IPS-15b (cell line): ENCODE measurements at regions not wholly inside any gene's neighbourhood (a gene's known extent, or its start where the extent isn't known, plus 50 kb on each side); places are given as distances from the start of the nearest gene placed in this dataset.

Experiments
- H3K27me3 ChIP-seq: one replicate; pipeline ENCODE4 v1.6.1; 2013; ENCODE audit warnings: low read length; ENCODE audit not compliant: control insufficient read depth, insufficient read depth
- H3K36me3 ChIP-seq: one replicate; pipeline ENCODE4 v1.6.1; 2013; ENCODE audit warnings: low read length; ENCODE audit not compliant: control insufficient read depth, insufficient read depth
- H3K4me1 ChIP-seq: one replicate; pipeline ENCODE4 v1.6.1; 2013; ENCODE audit warnings: mild to moderate bottlenecking, low read length; ENCODE audit not compliant: control insufficient read depth, insufficient read depth
- H3K4me3 ChIP-seq: one replicate; pipeline ENCODE4 v1.5.1; 2013; ENCODE audit warnings: low read depth, low read length
- H3K9ac ChIP-seq: one replicate; pipeline ENCODE4 v1.6.1; 2013; ENCODE audit warnings: low read depth, mild to moderate bottlenecking, low read length
- H3K9me3 ChIP-seq: one replicate; pipeline ENCODE4 v1.6.1; 2013; ENCODE audit warnings: mild to moderate bottlenecking, low read length; ENCODE audit not compliant: control insufficient read depth, insufficient read depth

- no peaks in the 10 kb centered on the region for H3K9me3 ChIP-seq
- no peaks in the 10 kb centered on the region for H3K36me3 ChIP-seq
- no peak overlapping the region for H3K4me3 ChIP-seq
- H3K27me3 ChIP-seq: no peaks in the 10 kb centered on the region
- H3K4me1 ChIP-seq: no peaks in the 10 kb centered on the region
- H3K9ac ChIP-seq: no peak overlapping the region
These were observed 201.2 kb upstream of the TMEM45B start for GRCh38 chr11:129614256-129614944.

- Histone ChIP-seq H3K9me3 (no peaks in the 10 kb centered on the region), H3K27me3 (no peaks in the 10 kb centered on the region), H3K9ac (no peak overlapping the region), H3K36me3 (no peaks in the 10 kb centered on the region), H3K4me3 (no peak overlapping the region), H3K4me1 (no peaks in the 10 kb centered on the region)
These were observed 197.5 kb upstream of the TMEM45B start for GRCh38 chr11:129618046-129618569.

GRCh38 chr11:129620237-129621104 is 195.2 kb upstream of the TMEM45B start:
- H3K4me3 ChIP-seq: no peak overlapping the region
- H3K9ac ChIP-seq: no peak overlapping the region
- no peaks in the 10 kb centered on the region for H3K27me3 ChIP-seq
- no peaks in the 10 kb centered on the region for H3K4me1 ChIP-seq
- H3K36me3 ChIP-seq: no peaks in the 10 kb centered on the region
- no peaks in the 10 kb centered on the region for H3K9me3 ChIP-seq

- no peaks in the 10 kb centered on the region for H3K9me3 ChIP-seq
- no peaks in the 10 kb centered on the region for H3K4me1 ChIP-seq
- H3K9ac ChIP-seq: no peak overlapping the region
- H3K4me3 ChIP-seq: no peak overlapping the region
- H3K36me3 ChIP-seq: no peaks in the 10 kb centered on the region
- no peaks in the 10 kb centered on the region for H3K27me3 ChIP-seq
These were observed 189.7 kb upstream of the TMEM45B start for GRCh38 chr11:129625930-129626329.

- no peaks in the 10 kb centered on the region for H3K4me1 ChIP-seq
These were observed 184.4 kb upstream of the TMEM45B start for GRCh38 chr11:129631201-129631600.

GRCh38 chr11:129636926-129637325 is 178.7 kb upstream of the TMEM45B start:
- H3K27me3 ChIP-seq: no peaks in the 10 kb centered on the region
- no peak overlapping the region for H3K9ac ChIP-seq
- no peaks in the 10 kb centered on the region for H3K9me3 ChIP-seq
- no peaks in the 10 kb centered on the region for H3K4me1 ChIP-seq
- H3K4me3 ChIP-seq: no peak overlapping the region
- no peaks in the 10 kb centered on the region for H3K36me3 ChIP-seq

More at GRCh38 chr11:129631201-129631600, 184.4 kb upstream of the TMEM45B start:
- Histone ChIP-seq H3K4me3 (no peak overlapping the region), H3K27me3 (no peaks in the 10 kb centered on the region), H3K36me3 (no peaks in the 10 kb centered on the region), H3K9me3 (no peaks in the 10 kb centered on the region), H3K9ac (no peak overlapping the region)

GRCh38 chr11:129637473-129637872 is 178.2 kb upstream of the TMEM45B start:
- H3K9ac ChIP-seq: no peak overlapping the region

GRCh38 chr11:129637983-129638776 is 177.5 kb upstream of the TMEM45B start:
- no peaks in the 10 kb centered on the region for H3K9me3 ChIP-seq
- H3K36me3 ChIP-seq: no peaks in the 10 kb centered on the region
- no peak overlapping the region for H3K9ac ChIP-seq
- no peaks in the 10 kb centered on the region for H3K27me3 ChIP-seq
- H3K4me1 ChIP-seq: no peaks in the 10 kb centered on the region
- H3K4me3 ChIP-seq: no peak overlapping the region

More at GRCh38 chr11:129637473-129637872, 178.2 kb upstream of the TMEM45B start:
- H3K36me3 ChIP-seq: no peaks in the 10 kb centered on the region
- H3K4me1 ChIP-seq: no peaks in the 10 kb centered on the region
- H3K27me3 ChIP-seq: no peaks in the 10 kb centered on the region
- no peaks in the 10 kb centered on the region for H3K9me3 ChIP-seq
- H3K4me3 ChIP-seq: no peak overlapping the region

GRCh38 chr11:129639300-129639699 is 176.3 kb upstream of the TMEM45B start:
- H3K9ac ChIP-seq: no peak overlapping the region
- no peaks in the 10 kb centered on the region for H3K4me1 ChIP-seq
- H3K9me3 ChIP-seq: no peaks in the 10 kb centered on the region
- no peaks in the 10 kb centered on the region for H3K27me3 ChIP-seq
- no peak overlapping the region for H3K4me3 ChIP-seq
- no peaks in the 10 kb centered on the region for H3K36me3 ChIP-seq

GRCh38 chr11:129640671-129641070 is 175.0 kb upstream of the TMEM45B start:
- no peaks in the 10 kb centered on the region for H3K36me3 ChIP-seq
- no peaks in the 10 kb centered on the region for H3K4me1 ChIP-seq
- H3K9me3 ChIP-seq: no peaks in the 10 kb centered on the region
- H3K27me3 ChIP-seq: no peaks in the 10 kb centered on the region
- H3K4me3 ChIP-seq: no peak overlapping the region
- H3K9ac ChIP-seq: no peak overlapping the region

GRCh38 chr11:129643031-129643721 is 172.5 kb upstream of the TMEM45B start:
- Histone ChIP-seq H3K9me3 (no peaks in the 10 kb centered on the region), H3K4me3 (no peak overlapping the region), H3K9ac (no peak overlapping the region), H3K4me1 (no peaks in the 10 kb centered on the region), H3K27me3 (no peaks in the 10 kb centered on the region), H3K36me3 (no peaks in the 10 kb centered on the region)
